ENCODE measurements at regions not wholly inside any gene's neighbourhood (a gene's known extent, or its start where the extent isn't known, plus 50 kb on each side); places are given as distances from the start of the nearest gene placed in this dataset.

DNA sequence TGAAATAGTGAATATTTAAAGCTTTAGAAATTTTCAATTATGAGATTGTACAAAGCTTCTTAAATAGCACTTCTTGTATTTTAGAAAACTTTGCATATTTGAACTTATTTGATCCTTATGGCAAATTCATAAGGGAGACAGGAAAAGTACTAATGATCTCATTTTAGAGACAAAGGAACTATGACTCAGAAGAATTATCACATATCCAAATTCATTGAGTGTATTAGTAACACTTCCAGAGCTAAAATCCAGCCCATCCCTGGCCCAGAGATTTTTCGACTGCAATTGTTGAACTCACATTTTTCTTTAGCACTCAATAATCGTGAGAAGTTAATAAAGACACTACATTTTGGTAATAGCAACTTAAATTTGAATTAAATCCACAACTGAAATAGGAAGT lies 704.3 kb downstream of the EPM2A start:
- no peak for TF ChIP-seq EZH2 (IDR thresholded peaks at IDR 0.05; ENCODE audit: borderline replicate concordance, insufficient read depth, low read depth, low read length, poor library complexity, severe bottlenecking)
- TF ChIP-seq, protein P1, sequence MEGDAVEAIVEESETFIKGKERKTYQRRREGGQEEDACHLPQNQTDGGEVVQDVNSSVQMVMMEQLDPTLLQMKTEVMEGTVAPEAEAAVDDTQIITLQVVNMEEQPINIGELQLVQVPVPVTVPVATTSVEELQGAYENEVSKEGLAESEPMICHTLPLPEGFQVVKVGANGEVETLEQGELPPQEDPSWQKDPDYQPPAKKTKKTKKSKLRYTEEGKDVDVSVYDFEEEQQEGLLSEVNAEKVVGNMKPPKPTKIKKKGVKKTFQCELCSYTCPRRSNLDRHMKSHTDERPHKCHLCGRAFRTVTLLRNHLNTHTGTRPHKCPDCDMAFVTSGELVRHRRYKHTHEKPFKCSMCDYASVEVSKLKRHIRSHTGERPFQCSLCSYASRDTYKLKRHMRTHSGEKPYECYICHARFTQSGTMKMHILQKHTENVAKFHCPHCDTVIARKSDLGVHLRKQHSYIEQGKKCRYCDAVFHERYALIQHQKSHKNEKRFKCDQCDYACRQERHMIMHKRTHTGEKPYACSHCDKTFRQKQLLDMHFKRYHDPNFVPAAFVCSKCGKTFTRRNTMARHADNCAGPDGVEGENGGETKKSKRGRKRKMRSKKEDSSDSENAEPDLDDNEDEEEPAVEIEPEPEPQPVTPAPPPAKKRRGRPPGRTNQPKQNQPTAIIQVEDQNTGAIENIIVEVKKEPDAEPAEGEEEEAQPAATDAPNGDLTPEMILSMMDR (IDR thresholded peaks at IDR 0.05), result no peak
